Caco-2 (cell line): ENCODE measurements at regions not wholly inside any gene's neighbourhood (a gene's known extent, or its start where the extent isn't known, plus 50 kb on each side); places are given as distances from the start of the nearest gene placed in this dataset.

Source experiments
- BruUV-seq: library from RNA; stranded (reverse); fragments of 400-500 nt; replicated peaks from 2 replicates; lab custom pipeline; 2021; lab: Mats Ljungman, UMichigan
- CTCF ChIA-PET: fragments of 300-600 bp; sonication (Branson Sonifier 250); formaldehyde crosslinking; loops from one replicate; lab custom pipeline; 2022; ENCODE audit warnings: antibody characterized with exemption; lab: Charles Lee
- POLR2A ChIA-PET: fragments of 300-600 bp; sonication (Branson Sonifier 250); formaldehyde crosslinking; loops from one replicate; lab custom pipeline; 2022; ENCODE audit warnings: antibody characterized with exemption; lab: Charles Lee
- DNase-seq, 2 experiments: peaks; one replicate each; pipeline versions ENCODE4 v3.0.0 to v3.0.0-alpha.2; 2020 to 2022
- H3K27me3 ChIP-seq: replicated peaks from 2 replicates; pipeline ENCODE4 v1.6.0; 2011; ENCODE audit warnings: low read length; ENCODE audit not compliant: control insufficient read depth, insufficient read depth
- H3K36me3 ChIP-seq: 2 replicates; pipeline ENCODE4 v1.5.1; 2011; ENCODE audit warnings: low read length; ENCODE audit not compliant: control insufficient read depth, insufficient read depth
- H3K4me1 ChIP-seq: fragments of 250-450 bp; sonication (Bioruptor Pico); 2 replicates; pipeline ENCODE4 v1.5.1; 2020; ENCODE audit warnings: mild to moderate bottlenecking
- H3K4me3 ChIP-seq: 2 replicates; pipeline ENCODE4 v1.5.1; 2011; ENCODE audit warnings: low read depth, mild to moderate bottlenecking, control low read depth, low read length
- H3K9me3 ChIP-seq: fragments of 250-450 bp; sonication (Bioruptor Pico); 2 replicates; pipeline ENCODE4 v1.5.1; 2020; ENCODE audit warnings: mild to moderate bottlenecking, moderate library complexity
- H3K27ac Mint-ChIP-seq: one replicate; pipeline ENCODE4 v1.8.0; 2022; ENCODE audit warnings: mixed read lengths; ENCODE audit not compliant: unreplicated experiment
- H3K27me3 Mint-ChIP-seq: one replicate; pipeline ENCODE4 v1.8.0; 2022; ENCODE audit warnings: mixed read lengths; ENCODE audit not compliant: insufficient read depth, unreplicated experiment
- H3K36me3 Mint-ChIP-seq: one replicate; pipeline ENCODE4 v1.8.0; 2022; ENCODE audit warnings: mild to moderate bottlenecking, mixed read lengths; ENCODE audit not compliant: insufficient read depth, unreplicated experiment
- H3K4me1 Mint-ChIP-seq: one replicate; pipeline ENCODE4 v1.8.0; 2022; ENCODE audit warnings: low read depth, mixed read lengths; ENCODE audit not compliant: unreplicated experiment
- H3K4me3 Mint-ChIP-seq: one replicate; pipeline ENCODE4 v1.8.0; 2022; ENCODE audit warnings: mild to moderate bottlenecking, moderate library complexity, mixed read lengths; ENCODE audit not compliant: unreplicated experiment
- H3K9me3 Mint-ChIP-seq: one replicate; pipeline ENCODE4 v1.8.0; 2022; ENCODE audit warnings: mixed read lengths; ENCODE audit not compliant: unreplicated experiment
- CTCF ChIP-seq, 2 experiments: fragments of 200-600 bp in 1 of 2; IDR thresholded peaks; 1 replicate in 1 of 2; 2 replicates in 1 of 2; pipeline versions ENCODE4 v1.5.1 to v1.8.0; 2011 to 2022; ENCODE audit warnings: antibody characterized with exemption in 1 of 2, control low read depth in 1 of 2, inconsistent platforms in 1 of 2, low read depth in 1 of 2, low read length in 1 of 2, mild to moderate bottlenecking in 1 of 2, moderate library complexity in 1 of 2; ENCODE audit not compliant: insufficient read depth in 1 of 2, severe bottlenecking in 1 of 2, unreplicated experiment in 1 of 2
- intact Hi-C: fragments of 100-400 bp; cut with micrococcal nuclease; formaldehyde crosslinking; loops from one replicate; pipeline ENCODE4 v1.10.0; 2022; ENCODE audit not compliant: unreplicated experiment

- POLR2A ChIA-PET, result no interaction called here
Measured at GRCh38 chr2:6167592-6168138, 475.5 kb downstream of the SOX11 start.

GRCh38 chr2:6168485-6168884, 476.3 kb downstream of the SOX11 start:
- ChIA-PET CTCF (no interaction called here), POLR2A (no interaction called here)
- no peaks in the 10 kb centered on the region for H3K9me3 Mint-ChIP-seq
- BruUV-seq, result no TSS peak
- H3K4me1 Mint-ChIP-seq, result no peaks in the 10 kb centered on the region
- Histone ChIP-seq H3K27me3 (no peaks in the 10 kb centered on the region), H3K9me3 (no peaks in the 10 kb centered on the region), H3K4me3 (no peak overlapping the region), H3K36me3 (no peaks in the 10 kb centered on the region), H3K4me1 (no peaks in the 10 kb centered on the region)
- no peak for TF ChIP-seq CTCF (IDR thresholded peaks at IDR 0.05; ENCODE audit: insufficient read depth in 1 of 2, low read depth in 1 of 2, low read length in 1 of 2, severe bottlenecking in 1 of 2, unreplicated experiment in 1 of 2)
- DNase-seq, result no peak
- intact Hi-C loops, result no loop called here
- no peak overlapping the region for H3K4me3 Mint-ChIP-seq
- no peaks in the 10 kb centered on the region for H3K27me3 Mint-ChIP-seq
- H3K27ac Mint-ChIP-seq, result no peak overlapping the region
- H3K36me3 Mint-ChIP-seq, result no peaks in the 10 kb centered on the region

More at GRCh38 chr2:6167592-6168138, 475.5 kb downstream of the SOX11 start:
- Mint-ChIP-seq H3K36me3 (no peaks in the 10 kb centered on the region), H3K9me3 (no peaks in the 10 kb centered on the region), H3K4me1 (no peaks in the 10 kb centered on the region), H3K27me3 (no peaks in the 10 kb centered on the region), H3K4me3 (no peak overlapping the region), H3K27ac (no peak overlapping the region)
- intact Hi-C loops, result no loop called here
- Histone ChIP-seq H3K27me3 (no peaks in the 10 kb centered on the region), H3K9me3 (no peaks in the 10 kb centered on the region), H3K4me1 (no peaks in the 10 kb centered on the region), H3K36me3 (no peaks in the 10 kb centered on the region), H3K4me3 (no peak overlapping the region)
- TF ChIP-seq CTCF (IDR thresholded peaks at IDR 0.05; ENCODE audit: insufficient read depth in 1 of 2, low read depth in 1 of 2, low read length in 1 of 2, severe bottlenecking in 1 of 2, unreplicated experiment in 1 of 2), result no peak
- no TSS peak for BruUV-seq
- CTCF ChIA-PET, result no interaction called here
- no peak for DNase-seq

GRCh38 chr2:6171294-6171693, 479.1 kb downstream of the SOX11 start:
- Mint-ChIP-seq H3K9me3 (no peaks in the 10 kb centered on the region), H3K27ac (no peak overlapping the region), H3K4me1 (no peaks in the 10 kb centered on the region), H3K36me3 (no peaks in the 10 kb centered on the region), H3K27me3 (no peaks in the 10 kb centered on the region), H3K4me3 (no peak overlapping the region)
- no TSS peak for BruUV-seq
- no peaks in the 10 kb centered on the region for H3K36me3 ChIP-seq
- no peaks in the 10 kb centered on the region for H3K27me3 ChIP-seq
- ChIA-PET POLR2A (no interaction called here), CTCF (no interaction called here)
- H3K9me3 ChIP-seq, result 0 out of 2 replicates have a peak, but pooled peaks cover 6% of the 10 kb centered on the region
- no peak for DNase-seq
- H3K4me1 ChIP-seq, result no peaks in the 10 kb centered on the region
- no peak overlapping the region for H3K4me3 ChIP-seq
- TF ChIP-seq CTCF (IDR thresholded peaks at IDR 0.05; ENCODE audit: insufficient read depth in 1 of 2, low read depth in 1 of 2, low read length in 1 of 2, severe bottlenecking in 1 of 2, unreplicated experiment in 1 of 2), result no peak
- intact Hi-C loops, result no loop called here
